ENCODE measurements at regions not wholly inside any gene's neighbourhood (a gene's known extent, or its start where the extent isn't known, plus 50 kb on each side); places are given as distances from the start of the nearest gene placed in this dataset.
"Not testable (repeated sequence)": the region's sequence is repeated elsewhere in the genome, so short reads cannot be mapped to it uniquely, and the experiment has no call there.

DNA sequence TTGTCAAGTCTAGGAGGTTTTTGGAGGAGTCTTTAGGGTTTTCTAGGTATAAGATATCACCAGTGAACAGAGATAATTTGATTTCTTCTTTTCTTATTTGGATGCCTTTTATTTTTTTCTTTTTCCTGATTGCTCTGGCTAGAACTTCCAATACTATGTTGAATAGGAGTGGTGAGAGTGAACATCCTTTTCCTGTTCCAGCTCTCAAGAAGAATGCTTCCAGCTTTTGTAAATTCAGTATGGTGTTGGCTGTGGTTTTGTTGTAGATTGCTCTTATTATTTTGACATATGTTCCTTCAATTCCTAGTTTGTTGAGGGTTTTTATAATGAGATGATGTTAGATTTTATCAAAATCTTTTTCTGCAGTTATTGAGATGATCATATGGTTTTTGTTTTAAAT lies 165.6 kb upstream of the WDFY3 start:
- no peaks in the 10 kb centered on the region for H3K27me3 ChIP-seq (replicated peaks; ENCODE audit: control insufficient read depth, insufficient read depth, low read length)
- H3K9me3 ChIP-seq (ENCODE audit: control insufficient read depth, low read length), result no peaks in the 10 kb centered on the region
- H3K4me3 ChIP-seq (ENCODE audit: low read length), result no peak overlapping the region
- H3K36me3 ChIP-seq (ENCODE audit: control insufficient read depth, insufficient read depth, low read length, severe bottlenecking), result no peaks in the 10 kb centered on the region
- no peaks in the 10 kb centered on the region for H3K4me1 ChIP-seq (ENCODE audit: control insufficient read depth, insufficient read depth, low read length)
- DNase-seq (ENCODE audit: low read depth), result no peak
- no peak overlapping the region for H3K9ac ChIP-seq (ENCODE audit: low read length)

DNA sequence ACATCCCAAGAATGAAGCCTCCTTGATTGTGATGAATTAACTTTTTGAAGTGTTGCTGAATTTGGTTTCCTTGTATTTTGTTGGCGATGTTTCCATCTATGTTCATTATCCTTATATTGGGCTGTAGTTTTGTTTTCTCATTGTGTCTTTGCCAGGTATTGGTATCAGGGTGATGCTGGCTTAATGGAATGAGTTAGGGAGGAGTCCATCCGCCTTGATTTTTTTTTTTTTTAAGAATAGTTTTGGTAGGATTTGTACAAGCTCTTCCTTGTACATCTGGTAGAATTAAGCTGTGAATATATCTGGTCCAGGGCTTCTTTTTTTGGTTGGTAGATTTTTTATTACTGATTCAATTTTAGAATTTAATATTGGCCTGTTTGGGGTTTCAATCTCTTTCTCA lies 166.1 kb upstream of the WDFY3 start:
- Histone ChIP-seq H3K4me1 (ENCODE audit: control insufficient read depth, insufficient read depth, low read length) (no peaks in the 10 kb centered on the region), H3K27me3 (replicated peaks; ENCODE audit: control insufficient read depth, insufficient read depth, low read length) (no peaks in the 10 kb centered on the region), H3K36me3 (ENCODE audit: control insufficient read depth, insufficient read depth, low read length, severe bottlenecking) (no peaks in the 10 kb centered on the region), H3K9ac (ENCODE audit: low read length) (no peak overlapping the region), H3K4me3 (ENCODE audit: low read length) (no peak overlapping the region), H3K9me3 (ENCODE audit: control insufficient read depth, low read length) (no peaks in the 10 kb centered on the region)
- no peak for DNase-seq (ENCODE audit: low read depth)

- H3K4me3 ChIP-seq (ENCODE audit: low read length); H3K27me3 ChIP-seq (replicated peaks; ENCODE audit: control insufficient read depth, insufficient read depth, low read length); H3K4me1 ChIP-seq (ENCODE audit: control insufficient read depth, insufficient read depth, low read length); H3K9ac ChIP-seq (ENCODE audit: low read length); DNase-seq (ENCODE audit: low read depth); H3K36me3 ChIP-seq (ENCODE audit: control insufficient read depth, insufficient read depth, low read length, severe bottlenecking); H3K9me3 ChIP-seq (ENCODE audit: control insufficient read depth, low read length): not testable (repeated sequence)
Observed at GRCh38 chr4:85139749-85140148, 173.3 kb upstream of the WDFY3 start.

- H3K9me3 ChIP-seq (ENCODE audit: control insufficient read depth, low read length), result no peaks in the 10 kb centered on the region
- no peaks in the 10 kb centered on the region for H3K36me3 ChIP-seq (ENCODE audit: control insufficient read depth, insufficient read depth, low read length, severe bottlenecking)
- no peak for DNase-seq (ENCODE audit: low read depth)
Observed at GRCh38 chr4:85142451-85142850, 176.0 kb upstream of the WDFY3 start.

GRCh38 chr4:85147481-85148076 lies 181.1 kb upstream of the WDFY3 start:
- peak overlapping the region; percentile 30 for H3K9ac ChIP-seq (ENCODE audit: low read length)
- peak; percentile 90 for DNase-seq (ENCODE audit: low read depth)
- H3K4me3 ChIP-seq (ENCODE audit: low read length), result peak overlapping the region; percentile 43
- no peaks in the 10 kb centered on the region for H3K27me3 ChIP-seq (replicated peaks; ENCODE audit: control insufficient read depth, insufficient read depth, low read length)
- H3K36me3 ChIP-seq (ENCODE audit: control insufficient read depth, insufficient read depth, low read length, severe bottlenecking), result no peaks in the 10 kb centered on the region
- peaks cover 9% of the 10 kb centered on the region for H3K4me1 ChIP-seq (ENCODE audit: control insufficient read depth, insufficient read depth, low read length)
- H3K9me3 ChIP-seq (ENCODE audit: control insufficient read depth, low read length), result no peaks in the 10 kb centered on the region

More at GRCh38 chr4:85142451-85142850, 176.0 kb upstream of the WDFY3 start:
- Histone ChIP-seq H3K4me1 (ENCODE audit: control insufficient read depth, insufficient read depth, low read length) (no peaks in the 10 kb centered on the region), H3K27me3 (replicated peaks; ENCODE audit: control insufficient read depth, insufficient read depth, low read length) (no peaks in the 10 kb centered on the region), H3K4me3 (ENCODE audit: low read length) (no peak overlapping the region), H3K9ac (ENCODE audit: low read length) (no peak overlapping the region)

GRCh38 chr4:85149676-85150075 lies 183.2 kb upstream of the WDFY3 start:
- peaks cover 14% of the 10 kb centered on the region for H3K4me1 ChIP-seq (ENCODE audit: control insufficient read depth, insufficient read depth, low read length)

DNA sequence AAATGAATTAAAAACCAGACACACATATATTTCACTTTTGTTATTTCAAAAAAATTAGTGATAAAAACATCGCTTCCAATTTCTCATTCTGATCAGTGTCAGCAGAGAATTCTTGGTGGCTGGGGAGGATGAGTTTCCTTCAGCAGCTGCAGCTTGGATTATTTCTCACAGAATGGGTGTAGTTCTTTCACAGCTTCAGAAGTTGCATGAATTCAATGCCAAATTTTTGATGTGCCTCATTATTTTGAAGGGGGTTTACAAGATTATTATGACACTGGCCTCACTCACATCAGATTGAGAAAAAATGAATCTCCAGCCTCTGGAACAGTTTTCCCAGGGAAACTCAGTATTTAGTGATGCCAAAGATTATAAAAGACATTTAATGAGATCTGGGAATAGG lies 184.9 kb upstream of the WDFY3 start:
- Histone ChIP-seq H3K4me3 (ENCODE audit: low read length) (no peak overlapping the region), H3K9ac (ENCODE audit: low read length) (no peak overlapping the region), H3K4me1 (ENCODE audit: control insufficient read depth, insufficient read depth, low read length) (peaks cover 14% of the 10 kb centered on the region), H3K36me3 (ENCODE audit: control insufficient read depth, insufficient read depth, low read length, severe bottlenecking) (no peaks in the 10 kb centered on the region), H3K27me3 (replicated peaks; ENCODE audit: control insufficient read depth, insufficient read depth, low read length) (no peaks in the 10 kb centered on the region), H3K9me3 (ENCODE audit: control insufficient read depth, low read length) (no peaks in the 10 kb centered on the region)
- no peak for DNase-seq (ENCODE audit: low read depth)

More at GRCh38 chr4:85149676-85150075, 183.2 kb upstream of the WDFY3 start:
- H3K9ac ChIP-seq (ENCODE audit: low read length), result no peak overlapping the region
- H3K27me3 ChIP-seq (replicated peaks; ENCODE audit: control insufficient read depth, insufficient read depth, low read length), result no peaks in the 10 kb centered on the region
- no peaks in the 10 kb centered on the region for H3K9me3 ChIP-seq (ENCODE audit: control insufficient read depth, low read length)
- peak; percentile 47 for DNase-seq (ENCODE audit: low read depth)
- no peaks in the 10 kb centered on the region for H3K36me3 ChIP-seq (ENCODE audit: control insufficient read depth, insufficient read depth, low read length, severe bottlenecking)
- no peak overlapping the region for H3K4me3 ChIP-seq (ENCODE audit: low read length)

GRCh38 chr4:85151786-85152185 lies 185.3 kb upstream of the WDFY3 start:
- Histone ChIP-seq H3K9ac (ENCODE audit: low read length) (no peak overlapping the region), H3K27me3 (replicated peaks; ENCODE audit: control insufficient read depth, insufficient read depth, low read length) (no peaks in the 10 kb centered on the region), H3K36me3 (ENCODE audit: control insufficient read depth, insufficient read depth, low read length, severe bottlenecking) (no peaks in the 10 kb centered on the region), H3K4me3 (ENCODE audit: low read length) (no peak overlapping the region), H3K4me1 (ENCODE audit: control insufficient read depth, insufficient read depth, low read length) (peaks cover 14% of the 10 kb centered on the region), H3K9me3 (ENCODE audit: control insufficient read depth, low read length) (no peaks in the 10 kb centered on the region)
- no peak for DNase-seq (ENCODE audit: low read depth)

GRCh38 chr4:85152480-85152879 lies 186.0 kb upstream of the WDFY3 start:
- Histone ChIP-seq H3K4me1 (ENCODE audit: control insufficient read depth, insufficient read depth, low read length) (peaks cover 14% of the 10 kb centered on the region), H3K9me3 (ENCODE audit: control insufficient read depth, low read length) (no peaks in the 10 kb centered on the region), H3K4me3 (ENCODE audit: low read length) (no peak overlapping the region), H3K27me3 (replicated peaks; ENCODE audit: control insufficient read depth, insufficient read depth, low read length) (no peaks in the 10 kb centered on the region), H3K36me3 (ENCODE audit: control insufficient read depth, insufficient read depth, low read length, severe bottlenecking) (no peaks in the 10 kb centered on the region), H3K9ac (ENCODE audit: low read length) (no peak overlapping the region)
- no peak for DNase-seq (ENCODE audit: low read depth)

DNA sequence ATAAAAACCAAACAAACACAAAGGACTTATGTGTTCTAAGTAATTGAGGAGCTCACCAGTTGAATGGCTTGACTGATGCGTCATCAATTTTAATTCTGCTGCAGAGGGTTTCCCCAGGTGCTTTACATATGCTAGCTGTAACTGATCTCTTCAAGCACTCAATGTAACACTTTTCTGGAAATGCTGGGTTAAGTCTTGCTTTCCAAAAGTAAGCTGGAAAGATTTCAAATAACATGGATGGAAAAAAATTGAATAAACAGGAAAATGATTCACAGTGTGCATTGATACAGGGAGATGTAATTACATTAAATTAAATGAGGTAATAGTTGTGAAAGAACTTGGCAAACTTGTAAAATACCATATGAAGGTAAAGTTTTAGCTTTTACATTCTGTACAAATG lies 186.7 kb upstream of the WDFY3 start:
- peak; percentile 49 for DNase-seq (ENCODE audit: low read depth)
- Histone ChIP-seq H3K9me3 (ENCODE audit: control insufficient read depth, low read length) (no peaks in the 10 kb centered on the region), H3K4me1 (ENCODE audit: control insufficient read depth, insufficient read depth, low read length) (peaks cover 14% of the 10 kb centered on the region), H3K9ac (ENCODE audit: low read length) (no peak overlapping the region), H3K27me3 (replicated peaks; ENCODE audit: control insufficient read depth, insufficient read depth, low read length) (no peaks in the 10 kb centered on the region), H3K36me3 (ENCODE audit: control insufficient read depth, insufficient read depth, low read length, severe bottlenecking) (no peaks in the 10 kb centered on the region), H3K4me3 (ENCODE audit: low read length) (no peak overlapping the region)

GRCh38 chr4:85154591-85154990 lies 188.1 kb upstream of the WDFY3 start:
- DNase-seq (ENCODE audit: low read depth), result no peak
- H3K27me3 ChIP-seq (replicated peaks; ENCODE audit: control insufficient read depth, insufficient read depth, low read length), result no peaks in the 10 kb centered on the region

GRCh38 chr4:85165808-85166207 lies 199.3 kb upstream of the WDFY3 start:
- H3K27me3 ChIP-seq (replicated peaks; ENCODE audit: control insufficient read depth, insufficient read depth, low read length), result no peaks in the 10 kb centered on the region
- no peak for DNase-seq (ENCODE audit: low read depth)
- H3K4me1 ChIP-seq (ENCODE audit: control insufficient read depth, insufficient read depth, low read length), result no peaks in the 10 kb centered on the region
- H3K9ac ChIP-seq (ENCODE audit: low read length), result no peak overlapping the region
- peaks cover 8% of the 10 kb centered on the region for H3K9me3 ChIP-seq (ENCODE audit: control insufficient read depth, low read length)
- no peaks in the 10 kb centered on the region for H3K36me3 ChIP-seq (ENCODE audit: control insufficient read depth, insufficient read depth, low read length, severe bottlenecking)
- H3K4me3 ChIP-seq (ENCODE audit: low read length), result no peak overlapping the region

More at GRCh38 chr4:85154591-85154990, 188.1 kb upstream of the WDFY3 start:
- no peak overlapping the region for H3K4me3 ChIP-seq (ENCODE audit: low read length)
- peaks cover 12% of the 10 kb centered on the region for H3K4me1 ChIP-seq (ENCODE audit: control insufficient read depth, insufficient read depth, low read length)
- H3K9ac ChIP-seq (ENCODE audit: low read length), result no peak overlapping the region
- no peaks in the 10 kb centered on the region for H3K9me3 ChIP-seq (ENCODE audit: control insufficient read depth, low read length)
- no peaks in the 10 kb centered on the region for H3K36me3 ChIP-seq (ENCODE audit: control insufficient read depth, insufficient read depth, low read length, severe bottlenecking)
